SK-N-SH treated with all-trans-retinoic acid at 6 μM for 48 hours (cell line): ENCODE measurements at regions not wholly inside any gene's neighbourhood (a gene's known extent, or its start where the extent isn't known, plus 50 kb on each side); places are given as distances from the start of the nearest gene placed in this dataset.

Experiments
- ATAC-seq: fragments of 200-7000 bp; cut with Tn5 transposase; 3 replicates; pipeline ENCODE4 v1.9.1; 2020; ENCODE audit warnings: mild to moderate bottlenecking, moderate library complexity
- ARNTL ChIP-seq: fragments of 450-650 bp; formaldehyde crosslinking; IDR thresholded peaks from 2 replicates; pipeline ENCODE4 v1.5.0; 2020; ENCODE audit warnings: low read depth, mild to moderate bottlenecking, moderate library complexity, borderline replicate concordance
- BACH2 ChIP-seq: fragments of 250-450 bp; sonication (Bioruptor Pico); IDR thresholded peaks from 2 replicates; pipeline ENCODE4 v1.9.0; 2021; ENCODE audit warnings: mild to moderate bottlenecking, borderline replicate concordance
- CSDC2 ChIP-seq: fragments of 250-450 bp; sonication (Bioruptor Pico); IDR thresholded peaks from 2 replicates; pipeline ENCODE4 v1.5.0; 2020; ENCODE audit warnings: mild to moderate bottlenecking, moderate library complexity
- ESRRG ChIP-seq: fragments of 250-450 bp; sonication (Bioruptor Pico); IDR thresholded peaks from 2 replicates; pipeline ENCODE4 v1.6.1; 2021; ENCODE audit warnings: mild to moderate bottlenecking
- GLIS3 ChIP-seq: fragments of 250-450 bp; sonication (Bioruptor Pico); IDR thresholded peaks from 2 replicates; pipeline ENCODE4 v1.5.0; 2020; ENCODE audit warnings: mild to moderate bottlenecking, moderate library complexity
- ISL1 ChIP-seq: fragments of 250-450 bp; sonication (Bioruptor Pico); IDR thresholded peaks from 2 replicates; pipeline ENCODE4 v2.1.2; 2022; ENCODE audit warnings: mild to moderate bottlenecking, moderate library complexity
- OSR1 ChIP-seq: fragments of 250-450 bp; sonication (Bioruptor Pico); IDR thresholded peaks from 2 replicates; pipeline ENCODE4 v1.8.0; 2022; ENCODE audit warnings: moderate library complexity, mild to moderate bottlenecking, inconsistent platforms
- PPARA ChIP-seq: fragments of 250-450 bp; sonication (Bioruptor Pico); IDR thresholded peaks from 2 replicates; pipeline ENCODE4 v1.5.0; 2020; ENCODE audit warnings: mild to moderate bottlenecking, borderline replicate concordance
- RARB ChIP-seq: fragments of 250-450 bp; sonication (Bioruptor Pico); IDR thresholded peaks from 2 replicates; pipeline ENCODE4 v1.8.0; 2021; ENCODE audit warnings: mild to moderate bottlenecking, moderate library complexity
- SNAI2 ChIP-seq: fragments of 250-450 bp; sonication (Bioruptor Pico); IDR thresholded peaks from 2 replicates; pipeline ENCODE4 v1.5.0; 2020; ENCODE audit warnings: mild to moderate bottlenecking, moderate library complexity
- TCF4 ChIP-seq: fragments of 250-450 bp; sonication (Bioruptor Pico); IDR thresholded peaks from 2 replicates; pipeline ENCODE4 v1.8.0; 2021; ENCODE audit warnings: mild to moderate bottlenecking, moderate library complexity, borderline replicate concordance
- TOX ChIP-seq: fragments of 250-450 bp; sonication (Bioruptor Pico); IDR thresholded peaks from 2 replicates; pipeline ENCODE4 v1.8.0; 2021; ENCODE audit warnings: mild to moderate bottlenecking, moderate library complexity, borderline replicate concordance
- ZC3H10 ChIP-seq: fragments of 250-450 bp; sonication (Bioruptor Pico); IDR thresholded peaks from 2 replicates; pipeline ENCODE4 v1.5.1; 2021; ENCODE audit warnings: mild to moderate bottlenecking, moderate library complexity
- ZFP3 ChIP-seq: fragments of 250-450 bp; sonication (Bioruptor Pico); IDR thresholded peaks from 2 replicates; pipeline ENCODE4 v1.5.0; 2020; ENCODE audit warnings: mild to moderate bottlenecking, moderate library complexity
- ZFP30 ChIP-seq: fragments of 450-650 bp; formaldehyde crosslinking; IDR thresholded peaks from 2 replicates; pipeline ENCODE4 v1.5.0; 2022; ENCODE audit warnings: mild to moderate bottlenecking, moderate library complexity
- ZNF565 ChIP-seq: fragments of 450-650 bp; formaldehyde crosslinking; conservative IDR thresholded peaks from 2 replicates; pipeline ENCODE4 v1.5.0; 2020; ENCODE audit warnings: low read depth, mild to moderate bottlenecking, moderate library complexity
- ZNF8 ChIP-seq: fragments of 450-650 bp; formaldehyde crosslinking; IDR thresholded peaks from 2 replicates; pipeline ENCODE4 v1.5.0; 2020; ENCODE audit warnings: mild to moderate bottlenecking, moderate library complexity
- TF ChIP-seq, protein P1 (sequence below): fragments of 250-450 bp; sonication (Bioruptor Pico); IDR thresholded peaks from 2 replicates; pipeline ENCODE4 v1.5.1; 2020; ENCODE audit warnings: low read depth, mild to moderate bottlenecking, moderate library complexity
- TF ChIP-seq, protein P2 (sequence below): fragments of 250-450 bp; sonication (Bioruptor Pico); IDR thresholded peaks from 2 replicates; pipeline ENCODE4 v1.5.1; 2021; ENCODE audit warnings: mild to moderate bottlenecking, moderate library complexity
- TF ChIP-seq, protein P3 (sequence below): fragments of 250-450 bp; sonication (Bioruptor Pico); IDR thresholded peaks from 2 replicates; pipeline ENCODE4 v1.5.0; 2020; ENCODE audit warnings: mild to moderate bottlenecking, moderate library complexity
- TF ChIP-seq, protein P4 (sequence below): fragments of 250-450 bp; sonication (Bioruptor Pico); IDR thresholded peaks from 2 replicates; pipeline ENCODE4 v1.8.0; 2021; ENCODE audit warnings: low read depth, mild to moderate bottlenecking, moderate library complexity, borderline replicate concordance
- TF ChIP-seq, protein P5 (sequence below): fragments of 250-450 bp; sonication (Bioruptor Pico); IDR thresholded peaks from 2 replicates; pipeline ENCODE4 v1.8.0; 2020; ENCODE audit warnings: mild to moderate bottlenecking, moderate library complexity, borderline replicate concordance

DNA sequence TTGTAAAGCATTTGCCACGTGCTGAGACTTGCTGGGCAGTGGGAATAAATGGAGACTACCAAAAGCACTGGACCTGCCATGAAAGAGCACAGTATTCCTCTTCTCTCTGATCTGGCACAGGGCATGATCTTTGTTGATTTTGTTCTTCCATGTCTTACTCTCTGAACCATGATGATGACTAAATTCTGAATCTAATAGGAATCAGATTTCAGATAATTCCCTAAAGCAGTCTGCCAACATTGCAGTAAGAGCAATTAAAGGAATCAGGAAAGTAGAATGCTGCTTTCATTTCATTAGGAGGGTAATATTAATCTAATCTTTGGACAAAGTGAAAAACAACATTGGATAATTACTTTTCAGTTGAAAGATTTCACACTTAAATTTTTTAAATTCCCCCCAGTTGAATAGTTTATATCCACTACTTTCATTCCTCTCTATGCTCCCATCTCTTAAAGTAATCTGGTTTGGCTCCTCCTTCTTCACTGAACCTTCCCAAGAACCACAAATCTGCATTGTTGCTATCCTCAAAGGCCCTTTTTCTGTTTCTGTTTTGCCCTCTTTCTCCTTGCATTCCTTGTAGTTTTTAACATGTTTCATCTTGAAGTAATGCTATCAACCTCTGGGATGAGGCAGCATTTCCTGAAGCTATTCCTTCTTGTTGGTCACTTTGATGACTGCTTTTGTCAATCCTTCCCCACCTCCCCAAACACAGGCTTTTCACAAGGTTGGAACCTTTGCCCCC is 243.2 kb upstream of the TENT5A start:
- 0 out of 2 replicates have a peak, but pooled peaks have one; percentile 23 for TF ChIP-seq ZC3H10 (CRISPR knock-in tag)
- no peak for TF ChIP-seq SNAI2 (CRISPR knock-in tag)
- no peak for TF ChIP-seq PPARA (CRISPR knock-in tag)
- TF ChIP-seq ZNF565 (CRISPR knock-in tag) = no peak
- TF ChIP-seq ISL1 = peak; percentile 60
- peak; percentile 73 for ATAC-seq

DNA sequence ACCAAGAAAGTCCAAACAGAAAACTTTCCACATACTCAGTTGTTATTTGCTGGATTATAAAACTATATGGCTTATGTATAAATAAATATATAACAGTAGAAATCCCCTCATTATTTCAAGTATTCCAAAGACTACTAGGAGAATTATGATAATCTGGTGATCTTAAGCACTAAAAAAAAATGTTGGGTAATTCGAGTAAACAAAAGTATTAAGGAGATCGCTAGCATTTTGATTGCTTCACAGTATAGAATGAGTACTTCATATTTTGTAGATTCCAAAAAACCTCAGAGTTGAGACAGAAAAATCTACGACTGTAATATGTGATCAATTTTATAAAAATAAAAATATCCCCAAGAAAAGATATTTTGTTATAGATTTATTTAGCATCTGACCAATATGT is 236.4 kb upstream of the TENT5A start:
- TF ChIP-seq TOX (no peak), ISL1 (no peak), GLIS3 (CRISPR knock-in tag) (no peak), OSR1 (CRISPR knock-in tag) (no peak), PPARA (CRISPR knock-in tag) (no peak), ZNF8 (CRISPR knock-in tag) (no peak), ARNTL (CRISPR knock-in tag) (no peak), TCF4 (CRISPR knock-in tag) (no peak), ZC3H10 (CRISPR knock-in tag) (no peak), RARB (CRISPR knock-in tag) (no peak), ZFP30 (CRISPR knock-in tag) (no peak), CSDC2 (CRISPR knock-in tag) (no peak), ZFP3 (CRISPR knock-in tag) (no peak), ESRRG (CRISPR knock-in tag) (no peak), SNAI2 (CRISPR knock-in tag) (no peak), BACH2 (CRISPR knock-in tag) (no peak)
- TF ChIP-seq, protein P1, sequence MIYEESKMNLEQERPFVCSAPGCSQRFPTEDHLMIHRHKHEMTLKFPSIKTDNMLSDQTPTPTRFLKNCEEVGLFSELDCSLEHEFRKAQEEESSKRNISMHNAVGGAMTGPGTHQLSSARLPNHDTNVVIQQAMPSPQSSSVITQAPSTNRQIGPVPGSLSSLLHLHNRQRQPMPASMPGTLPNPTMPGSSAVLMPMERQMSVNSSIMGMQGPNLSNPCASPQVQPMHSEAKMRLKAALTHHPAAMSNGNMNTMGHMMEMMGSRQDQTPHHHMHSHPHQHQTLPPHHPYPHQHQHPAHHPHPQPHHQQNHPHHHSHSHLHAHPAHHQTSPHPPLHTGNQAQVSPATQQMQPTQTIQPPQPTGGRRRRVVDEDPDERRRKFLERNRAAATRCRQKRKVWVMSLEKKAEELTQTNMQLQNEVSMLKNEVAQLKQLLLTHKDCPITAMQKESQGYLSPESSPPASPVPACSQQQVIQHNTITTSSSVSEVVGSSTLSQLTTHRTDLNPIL (CRISPR knock-in tag) = no peak
- TF ChIP-seq, protein P2, sequence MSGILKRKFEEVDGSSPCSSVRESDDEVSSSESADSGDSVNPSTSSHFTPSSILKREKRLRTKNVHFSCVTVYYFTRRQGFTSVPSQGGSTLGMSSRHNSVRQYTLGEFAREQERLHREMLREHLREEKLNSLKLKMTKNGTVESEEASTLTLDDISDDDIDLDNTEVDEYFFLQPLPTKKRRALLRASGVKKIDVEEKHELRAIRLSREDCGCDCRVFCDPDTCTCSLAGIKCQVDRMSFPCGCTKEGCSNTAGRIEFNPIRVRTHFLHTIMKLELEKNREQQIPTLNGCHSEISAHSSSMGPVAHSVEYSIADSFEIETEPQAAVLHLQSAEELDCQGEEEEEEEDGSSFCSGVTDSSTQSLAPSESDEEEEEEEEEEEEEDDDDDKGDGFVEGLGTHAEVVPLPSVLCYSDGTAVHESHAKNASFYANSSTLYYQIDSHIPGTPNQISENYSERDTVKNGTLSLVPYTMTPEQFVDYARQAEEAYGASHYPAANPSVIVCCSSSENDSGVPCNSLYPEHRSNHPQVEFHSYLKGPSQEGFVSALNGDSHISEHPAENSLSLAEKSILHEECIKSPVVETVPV (CRISPR knock-in tag) = no peak
- TF ChIP-seq, protein P3, sequence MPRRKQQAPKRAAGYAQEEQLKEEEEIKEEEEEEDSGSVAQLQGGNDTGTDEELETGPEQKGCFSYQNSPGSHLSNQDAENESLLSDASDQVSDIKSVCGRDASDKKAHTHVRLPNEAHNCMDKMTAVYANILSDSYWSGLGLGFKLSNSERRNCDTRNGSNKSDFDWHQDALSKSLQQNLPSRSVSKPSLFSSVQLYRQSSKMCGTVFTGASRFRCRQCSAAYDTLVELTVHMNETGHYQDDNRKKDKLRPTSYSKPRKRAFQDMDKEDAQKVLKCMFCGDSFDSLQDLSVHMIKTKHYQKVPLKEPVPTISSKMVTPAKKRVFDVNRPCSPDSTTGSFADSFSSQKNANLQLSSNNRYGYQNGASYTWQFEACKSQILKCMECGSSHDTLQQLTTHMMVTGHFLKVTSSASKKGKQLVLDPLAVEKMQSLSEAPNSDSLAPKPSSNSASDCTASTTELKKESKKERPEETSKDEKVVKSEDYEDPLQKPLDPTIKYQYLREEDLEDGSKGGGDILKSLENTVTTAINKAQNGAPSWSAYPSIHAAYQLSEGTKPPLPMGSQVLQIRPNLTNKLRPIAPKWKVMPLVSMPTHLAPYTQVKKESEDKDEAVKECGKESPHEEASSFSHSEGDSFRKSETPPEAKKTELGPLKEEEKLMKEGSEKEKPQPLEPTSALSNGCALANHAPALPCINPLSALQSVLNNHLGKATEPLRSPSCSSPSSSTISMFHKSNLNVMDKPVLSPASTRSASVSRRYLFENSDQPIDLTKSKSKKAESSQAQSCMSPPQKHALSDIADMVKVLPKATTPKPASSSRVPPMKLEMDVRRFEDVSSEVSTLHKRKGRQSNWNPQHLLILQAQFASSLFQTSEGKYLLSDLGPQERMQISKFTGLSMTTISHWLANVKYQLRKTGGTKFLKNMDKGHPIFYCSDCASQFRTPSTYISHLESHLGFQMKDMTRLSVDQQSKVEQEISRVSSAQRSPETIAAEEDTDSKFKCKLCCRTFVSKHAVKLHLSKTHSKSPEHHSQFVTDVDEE (CRISPR knock-in tag) = no peak

DNA sequence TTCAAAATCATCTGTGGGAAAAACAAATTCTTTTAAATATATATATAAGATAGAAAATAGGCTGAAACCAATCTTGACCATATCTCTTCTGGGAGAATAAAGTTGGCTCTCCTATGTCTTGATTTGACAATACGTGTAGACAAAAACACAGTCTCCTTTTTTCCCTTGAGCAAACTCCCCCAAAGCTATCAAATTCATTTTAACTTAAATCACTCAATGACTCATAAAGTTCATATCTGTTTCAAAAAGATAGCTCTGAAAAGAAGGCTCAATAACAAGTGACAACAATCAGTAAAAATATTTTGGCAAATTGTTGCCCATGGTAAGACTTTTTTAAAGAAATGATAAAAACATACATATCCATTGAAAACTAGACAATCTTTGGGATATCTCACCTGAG is 236.0 kb upstream of the TENT5A start:
- TF ChIP-seq, protein P4, sequence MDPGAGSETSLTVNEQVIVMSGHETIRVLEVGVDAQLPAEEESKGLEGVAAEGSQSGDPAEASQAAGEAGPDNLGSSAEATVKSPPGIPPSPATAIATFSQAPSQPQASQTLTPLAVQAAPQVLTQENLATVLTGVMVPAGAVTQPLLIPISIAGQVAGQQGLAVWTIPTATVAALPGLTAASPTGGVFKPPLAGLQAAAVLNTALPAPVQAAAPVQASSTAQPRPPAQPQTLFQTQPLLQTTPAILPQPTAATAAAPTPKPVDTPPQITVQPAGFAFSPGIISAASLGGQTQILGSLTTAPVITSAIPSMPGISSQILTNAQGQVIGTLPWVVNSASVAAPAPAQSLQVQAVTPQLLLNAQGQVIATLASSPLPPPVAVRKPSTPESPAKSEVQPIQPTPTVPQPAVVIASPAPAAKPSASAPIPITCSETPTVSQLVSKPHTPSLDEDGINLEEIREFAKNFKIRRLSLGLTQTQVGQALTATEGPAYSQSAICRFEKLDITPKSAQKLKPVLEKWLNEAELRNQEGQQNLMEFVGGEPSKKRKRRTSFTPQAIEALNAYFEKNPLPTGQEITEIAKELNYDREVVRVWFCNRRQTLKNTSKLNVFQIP = no peak
- no peak for TF ChIP-seq ZFP3 (CRISPR knock-in tag)
- no peak for TF ChIP-seq PPARA (CRISPR knock-in tag)
- no peak for TF ChIP-seq BACH2 (CRISPR knock-in tag)
- TF ChIP-seq, protein P5, sequence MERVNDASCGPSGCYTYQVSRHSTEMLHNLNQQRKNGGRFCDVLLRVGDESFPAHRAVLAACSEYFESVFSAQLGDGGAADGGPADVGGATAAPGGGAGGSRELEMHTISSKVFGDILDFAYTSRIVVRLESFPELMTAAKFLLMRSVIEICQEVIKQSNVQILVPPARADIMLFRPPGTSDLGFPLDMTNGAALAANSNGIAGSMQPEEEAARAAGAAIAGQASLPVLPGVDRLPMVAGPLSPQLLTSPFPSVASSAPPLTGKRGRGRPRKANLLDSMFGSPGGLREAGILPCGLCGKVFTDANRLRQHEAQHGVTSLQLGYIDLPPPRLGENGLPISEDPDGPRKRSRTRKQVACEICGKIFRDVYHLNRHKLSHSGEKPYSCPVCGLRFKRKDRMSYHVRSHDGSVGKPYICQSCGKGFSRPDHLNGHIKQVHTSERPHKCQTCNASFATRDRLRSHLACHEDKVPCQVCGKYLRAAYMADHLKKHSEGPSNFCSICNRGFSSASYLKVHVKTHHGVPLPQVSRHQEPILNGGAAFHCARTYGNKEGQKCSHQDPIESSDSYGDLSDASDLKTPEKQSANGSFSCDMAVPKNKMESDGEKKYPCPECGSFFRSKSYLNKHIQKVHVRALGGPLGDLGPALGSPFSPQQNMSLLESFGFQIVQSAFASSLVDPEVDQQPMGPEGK (CRISPR knock-in tag) = no peak
- no peak for TF ChIP-seq ZNF8 (CRISPR knock-in tag)
- TF ChIP-seq TOX = no peak
- TF ChIP-seq ZC3H10 (CRISPR knock-in tag) = no peak
- TF ChIP-seq ZNF565 (CRISPR knock-in tag) = no peak
- TF ChIP-seq, protein P1 (CRISPR knock-in tag) = no peak
- TF ChIP-seq, protein P2 (CRISPR knock-in tag) = no peak
- TF ChIP-seq GLIS3 (CRISPR knock-in tag) = no peak
- TF ChIP-seq ZFP30 (CRISPR knock-in tag) = no peak
- no peak for TF ChIP-seq OSR1 (CRISPR knock-in tag)
- TF ChIP-seq TCF4 (CRISPR knock-in tag) = no peak
- no peak for TF ChIP-seq ISL1
- no peak for ATAC-seq

More for the DNA sequence above, 236.4 kb upstream of the TENT5A start:
- ATAC-seq = no peak
